HEK293T (cell line): ENCODE measurements at regions not wholly inside any gene's neighbourhood (a gene's known extent, or its start where the extent isn't known, plus 50 kb on each side); places are given as distances from the start of the nearest gene placed in this dataset.
"Not testable (repeated sequence)": the region's sequence is repeated elsewhere in the genome, so short reads cannot be mapped to it uniquely, and the experiment has no call there.

ENCODE experiments used
- CTCF ChIA-PET: fragments of 350-600 bp; formaldehyde crosslinking; extraction: SDS; loops from one replicate; lab custom pipeline; 2021; ENCODE audit warnings: antibody characterized with exemption, inconsistent platforms; lab: Yijun Ruan, JAX
- POLR2A ChIA-PET: fragments of 350-600 bp; formaldehyde crosslinking; extraction: SDS; loops from one replicate; lab custom pipeline; 2020; ENCODE audit warnings: antibody characterized with exemption, inconsistent platforms; lab: Yijun Ruan, JAX
- DNase-seq: peaks from one replicate; pipeline ENCODE4 v3.0.0; 2012; ENCODE audit warnings: mixed read lengths; ENCODE audit errors: extremely low spot score
- ARNT ChIP-seq: fragments of 450-650 bp; IDR thresholded peaks from 2 replicates; pipeline ENCODE4 v1.6.1; 2017; ENCODE audit warnings: mild to moderate bottlenecking
- BHLHE40 ChIP-seq: fragments of 450-650 bp; IDR thresholded peaks from 2 replicates; pipeline ENCODE4 v1.6.1; 2016; ENCODE audit warnings: mild to moderate bottlenecking, moderate library complexity, borderline replicate concordance
- CTBP1 ChIP-seq: fragments of 450-650 bp; IDR thresholded peaks from 2 replicates; pipeline ENCODE4 v1.6.1; 2016; ENCODE audit warnings: borderline replicate concordance
- ELF4 ChIP-seq: fragments of 450-650 bp; IDR thresholded peaks from 2 replicates; pipeline ENCODE4 v1.6.1; 2017; ENCODE audit warnings: antibody characterized with exemption
- FOXA1 ChIP-seq: fragments of 450-650 bp; IDR thresholded peaks from 2 replicates; pipeline ENCODE4 v1.6.1; 2016; ENCODE audit warnings: mild to moderate bottlenecking
- FOXK2 ChIP-seq: fragments of 450-650 bp; IDR thresholded peaks from 2 replicates; pipeline ENCODE4 v1.6.1; 2016; ENCODE audit warnings: mild to moderate bottlenecking
- FOXM1 ChIP-seq: fragments of 450-650 bp; IDR thresholded peaks from 2 replicates; pipeline ENCODE4 v1.6.1; 2017; ENCODE audit warnings: mild to moderate bottlenecking, borderline replicate concordance
- HDGF ChIP-seq: fragments of 450-650 bp; IDR thresholded peaks from 2 replicates; pipeline ENCODE4 v1.6.1; 2017; ENCODE audit warnings: antibody characterized with exemption, borderline replicate concordance
- L3MBTL2 ChIP-seq: fragments of 450-650 bp; conservative IDR thresholded peaks from 2 replicates; pipeline ENCODE4 v1.6.1; 2016; ENCODE audit warnings: mild to moderate bottlenecking
- LEF1 ChIP-seq: fragments of 450-650 bp; IDR thresholded peaks from 2 replicates; pipeline ENCODE4 v1.6.1; 2017; ENCODE audit warnings: mild to moderate bottlenecking, borderline replicate concordance
- NFRKB ChIP-seq: fragments of 450-650 bp; IDR thresholded peaks from 2 replicates; pipeline ENCODE4 v1.6.1; 2016; ENCODE audit warnings: mild to moderate bottlenecking, moderate library complexity
- PKNOX1 ChIP-seq: fragments of 450-650 bp; IDR thresholded peaks from 2 replicates; pipeline ENCODE4 v1.6.1; 2016
- SP1 ChIP-seq: fragments of 450-650 bp; IDR thresholded peaks from 2 replicates; pipeline ENCODE4 v1.6.1; 2017
- SUZ12 ChIP-seq: fragments of 450-650 bp; IDR thresholded peaks from 2 replicates; pipeline ENCODE4 v1.6.1; 2016; ENCODE audit warnings: mild to moderate bottlenecking
- TARDBP ChIP-seq: fragments of 450-650 bp; IDR thresholded peaks from 2 replicates; pipeline ENCODE4 v1.6.1; 2016
- ZNF384 ChIP-seq: fragments of 450-650 bp; IDR thresholded peaks from 2 replicates; pipeline ENCODE4 v1.6.1; 2016

DNA sequence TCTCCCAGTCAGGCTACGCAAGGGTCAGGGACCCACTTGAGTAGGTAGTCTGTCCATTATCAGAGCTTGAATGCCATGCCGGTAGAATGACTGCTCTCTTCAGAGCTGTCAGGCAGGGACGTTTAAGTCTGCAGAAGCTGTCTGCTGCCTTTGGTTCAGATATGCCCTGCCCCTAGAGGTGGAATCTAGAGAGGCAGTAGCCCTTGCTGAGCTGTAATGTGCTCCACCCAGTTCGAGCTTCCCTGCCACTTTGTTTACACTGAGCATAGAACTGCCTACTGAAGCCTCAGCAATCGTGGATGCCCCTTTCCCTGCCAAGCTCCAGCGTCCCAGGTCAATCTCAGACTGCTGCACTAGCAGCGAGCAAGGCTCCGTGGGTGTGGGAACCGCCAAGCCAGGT is 57.5 kb upstream of the SETMAR start:
- ChIA-PET CTCF (no interaction called here), POLR2A (no interaction called here)
- DNase-seq, result no peak
- no peak for TF ChIP-seq PKNOX1
- no peak for TF ChIP-seq SUZ12
- TF ChIP-seq FOXM1, result no peak
- no peak for TF ChIP-seq FOXA1
- TF ChIP-seq ZNF384, result no peak
- no peak for TF ChIP-seq BHLHE40
- TF ChIP-seq HDGF, result no peak
- no peak for TF ChIP-seq LEF1
- TF ChIP-seq TARDBP, result no peak
- TF ChIP-seq NFRKB, result no peak
- TF ChIP-seq CTBP1, result no peak
- no peak for TF ChIP-seq ELF4
- no peak for TF ChIP-seq SP1
- TF ChIP-seq ARNT, result no peak
- TF ChIP-seq FOXK2, result no peak
- TF ChIP-seq L3MBTL2, result no peak

DNA sequence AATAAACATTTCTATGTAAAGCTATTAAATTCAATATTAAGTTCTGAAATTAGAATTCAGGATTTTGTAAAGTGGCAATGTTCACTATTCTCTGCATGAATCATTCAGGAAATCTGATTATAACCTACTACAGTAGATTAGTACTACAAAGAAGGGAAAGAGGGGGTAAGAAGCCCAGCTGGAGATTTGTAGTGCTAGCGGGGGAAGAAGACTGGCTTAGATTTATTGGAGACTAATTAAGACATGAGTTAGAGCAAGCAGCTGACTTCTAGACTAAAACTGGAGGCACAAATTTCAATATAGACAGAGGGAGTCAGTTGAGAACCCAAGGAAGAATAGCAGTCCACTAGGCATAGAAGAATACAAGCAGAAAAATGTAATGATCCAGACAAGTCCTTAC is 55.8 kb upstream of the SETMAR start:
- no peak for DNase-seq
- TF ChIP-seq L3MBTL2, result no peak
- TF ChIP-seq FOXA1, result no peak
- no peak for TF ChIP-seq BHLHE40
- no peak for TF ChIP-seq SP1
- TF ChIP-seq ZNF384, result no peak
- no peak for TF ChIP-seq SUZ12
- no peak for TF ChIP-seq NFRKB
- POLR2A ChIA-PET, result no interaction called here
- CTCF ChIA-PET, result no interaction called here

GRCh38 chr3:4250064-4250463 is 53.1 kb upstream of the SETMAR start:
- POLR2A ChIA-PET, result no interaction called here
- no peak for DNase-seq
- CTCF ChIA-PET, result no interaction called here
- TF ChIP-seq LEF1, result no peak
- TF ChIP-seq ZNF384, result no peak
- no peak for TF ChIP-seq BHLHE40
- TF ChIP-seq CTBP1, result no peak
- TF ChIP-seq NFRKB, result no peak
- no peak for TF ChIP-seq FOXA1
- TF ChIP-seq FOXK2, result no peak
- no peak for TF ChIP-seq ELF4
- no peak for TF ChIP-seq FOXM1
- TF ChIP-seq SUZ12, result no peak
- no peak for TF ChIP-seq ARNT
- no peak for TF ChIP-seq SP1
- TF ChIP-seq HDGF, result no peak

DNA sequence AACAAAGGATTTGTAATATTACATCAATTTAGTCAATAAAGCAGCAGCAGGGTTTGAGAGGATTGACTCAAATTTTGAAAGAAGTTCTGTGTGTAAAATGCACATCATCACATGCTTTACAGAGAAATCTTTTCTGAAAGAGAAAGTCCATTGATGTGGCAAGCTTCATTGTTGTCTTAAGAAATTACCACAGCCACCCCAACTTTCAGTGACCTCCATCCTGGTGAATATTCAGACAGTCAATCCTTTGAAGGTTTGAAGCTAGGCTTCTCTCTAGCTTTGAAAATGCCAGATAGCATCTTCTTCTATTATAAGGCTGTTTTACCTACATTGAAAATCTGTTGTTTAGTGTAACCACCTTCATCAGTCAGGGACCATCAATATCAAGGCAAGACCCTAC is 51.8 kb upstream of the SETMAR start:
- ChIA-PET POLR2A (no interaction called here), CTCF (no interaction called here)
- no peak for TF ChIP-seq ZNF384
- no peak for TF ChIP-seq BHLHE40
- TF ChIP-seq CTBP1, result no peak
- no peak for TF ChIP-seq FOXM1
- TF ChIP-seq NFRKB, result no peak
- TF ChIP-seq FOXA1, result no peak
- no peak for TF ChIP-seq ARNT
- TF ChIP-seq HDGF, result no peak
- TF ChIP-seq FOXK2, result no peak
- TF ChIP-seq L3MBTL2, result no peak
- TF ChIP-seq SUZ12, result no peak
- TF ChIP-seq TARDBP, result no peak
- no peak for TF ChIP-seq ELF4
- TF ChIP-seq PKNOX1, result no peak
- DNase-seq, result no peak

GRCh38 chr3:4253072-4253832 is 49.9 kb upstream of the SETMAR start:
- CTCF ChIA-PET, POLR2A ChIA-PET, DNase-seq: not testable (repeated sequence)
